GM18517 (cell line): ENCODE measurements at regions not wholly inside any gene's neighbourhood (a gene's known extent, or its start where the extent isn't known, plus 50 kb on each side); places are given as distances from the start of the nearest gene placed in this dataset.

ENCODE experiments used
- ATAC-seq: cut with Tn5 transposase; IDR thresholded peaks from one replicate; pipeline ENCODE4 v1.9.1; 2021; ENCODE audit warnings: mild to moderate bottlenecking, moderate library complexity; ENCODE audit not compliant: unreplicated experiment

DNA sequence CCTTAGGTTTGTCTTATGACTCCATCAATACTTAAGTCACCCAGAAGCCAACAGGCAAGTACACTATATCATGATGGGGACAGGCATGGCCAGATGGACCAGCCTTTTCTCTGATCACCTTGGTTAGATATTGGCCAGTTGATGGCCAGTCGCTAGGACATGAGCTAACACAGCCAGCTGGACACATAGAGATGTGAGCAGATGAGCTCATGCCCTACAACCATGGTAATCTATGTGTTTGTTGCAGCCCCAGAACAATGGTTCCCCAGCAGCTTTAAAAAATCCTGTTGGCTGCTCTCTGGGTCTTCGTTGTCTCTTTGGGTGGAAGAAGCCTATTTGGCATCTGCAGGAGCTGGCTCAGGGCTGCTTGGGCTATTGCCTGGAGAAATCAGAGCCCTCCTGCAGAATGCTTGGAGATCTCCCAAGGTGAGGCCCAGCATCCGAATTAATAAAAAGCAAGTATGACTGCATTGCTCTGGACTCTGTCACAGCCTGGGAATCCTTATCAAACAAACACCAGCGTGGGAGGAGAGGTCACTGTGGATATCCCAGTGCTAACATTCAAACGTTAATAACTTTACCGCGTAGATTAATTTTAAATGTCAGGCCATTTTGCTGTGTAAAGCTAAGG, 62.3 kb upstream of the KLHL29 start:
- ATAC-seq = no peak

DNA sequence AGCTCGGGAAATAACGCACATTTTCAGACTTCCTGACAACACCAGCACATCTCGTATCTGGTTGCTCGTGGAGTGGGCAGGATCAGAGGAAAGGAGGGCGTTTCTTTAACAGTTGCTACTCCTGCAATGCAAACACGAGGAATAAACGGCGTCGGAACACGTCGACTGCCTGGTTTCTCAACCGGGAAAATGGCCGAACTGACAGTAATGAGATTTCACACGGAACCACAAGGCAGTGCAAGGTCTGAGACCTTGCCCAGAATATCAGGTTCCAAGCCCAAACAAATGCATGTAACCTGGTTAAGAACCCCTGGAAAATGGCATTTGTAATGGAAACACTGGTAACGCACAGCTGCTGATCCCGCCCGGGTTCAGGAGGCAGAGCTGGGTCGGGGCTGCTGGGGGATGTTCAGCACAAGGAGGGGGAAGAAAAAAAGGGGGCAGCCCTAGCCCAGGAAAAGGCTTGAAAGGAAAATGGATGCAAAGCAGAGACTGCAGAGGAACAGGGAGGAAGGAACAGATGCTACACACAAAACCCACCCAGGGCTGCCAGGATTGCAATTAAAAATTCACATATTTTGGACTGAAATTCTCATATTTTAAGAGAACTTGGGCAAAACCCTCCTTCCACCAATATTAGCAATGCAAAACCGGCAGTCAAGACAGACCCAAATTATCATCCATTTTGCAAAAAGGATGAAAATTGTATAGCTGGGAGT, 61.6 kb upstream of the KLHL29 start:
- no peak for ATAC-seq

DNA sequence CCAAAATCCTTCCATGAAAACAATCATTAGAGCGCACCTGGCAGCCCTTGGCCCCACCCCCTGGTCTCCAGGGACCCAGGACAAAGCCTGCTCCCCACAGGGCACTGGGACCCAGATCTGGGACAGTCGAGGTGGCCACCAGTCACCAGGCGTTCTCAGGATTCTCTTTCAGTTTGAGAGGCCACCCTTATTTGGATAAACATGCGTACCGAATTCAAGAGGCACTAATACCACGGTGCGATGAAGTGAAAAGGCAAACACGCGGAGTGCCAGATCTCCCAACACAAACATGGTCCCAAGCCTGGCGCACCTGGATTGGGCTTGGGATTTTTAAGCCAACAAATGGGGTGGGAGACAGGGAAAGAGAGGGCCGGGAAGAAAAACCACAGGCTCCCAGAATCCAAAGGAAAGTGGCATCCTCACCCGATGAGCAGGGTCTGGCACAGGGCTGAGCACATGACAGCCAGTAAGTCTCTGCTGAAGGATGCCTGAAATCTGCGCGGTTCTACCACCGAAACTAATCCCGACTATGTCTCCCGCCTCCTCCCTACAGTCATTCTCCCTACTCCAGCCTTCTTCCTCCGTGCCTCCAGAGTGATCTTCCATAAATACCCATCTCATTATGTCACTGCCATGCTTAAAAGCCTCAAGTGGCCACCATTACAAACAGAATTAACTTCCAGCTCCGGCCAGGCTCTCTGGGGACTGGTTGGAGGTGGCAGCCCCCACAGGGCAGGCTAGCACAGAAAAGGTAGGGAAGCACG, 60.9 kb upstream of the KLHL29 start:
- no peak for ATAC-seq

GRCh38 chr2:23326330-23326729, 58.6 kb upstream of the KLHL29 start:
- no peak for ATAC-seq

- ATAC-seq = no peak
Observed at GRCh38 chr2:23327416-23327815, 57.6 kb upstream of the KLHL29 start.

DNA sequence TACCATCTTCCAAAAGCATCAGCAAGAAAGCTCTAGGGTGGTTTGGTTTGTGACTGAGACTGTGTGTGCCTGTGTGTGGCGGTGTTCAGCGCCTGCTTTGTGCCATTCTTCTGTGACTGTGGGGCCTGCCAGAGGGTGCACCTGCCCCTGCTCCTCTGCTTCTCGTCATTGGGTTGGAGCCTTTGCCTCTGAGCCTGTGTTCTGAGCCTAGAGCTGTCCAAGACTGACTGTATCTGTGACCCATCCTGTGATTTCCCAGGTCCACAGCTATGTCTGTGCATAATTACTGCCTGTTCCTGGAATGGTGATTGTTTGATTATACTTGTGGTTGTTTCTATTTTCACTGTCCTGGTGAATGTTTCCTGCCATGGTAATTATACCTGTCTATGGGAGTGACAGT, 57.1 kb upstream of the KLHL29 start:
- ATAC-seq = no peak

DNA sequence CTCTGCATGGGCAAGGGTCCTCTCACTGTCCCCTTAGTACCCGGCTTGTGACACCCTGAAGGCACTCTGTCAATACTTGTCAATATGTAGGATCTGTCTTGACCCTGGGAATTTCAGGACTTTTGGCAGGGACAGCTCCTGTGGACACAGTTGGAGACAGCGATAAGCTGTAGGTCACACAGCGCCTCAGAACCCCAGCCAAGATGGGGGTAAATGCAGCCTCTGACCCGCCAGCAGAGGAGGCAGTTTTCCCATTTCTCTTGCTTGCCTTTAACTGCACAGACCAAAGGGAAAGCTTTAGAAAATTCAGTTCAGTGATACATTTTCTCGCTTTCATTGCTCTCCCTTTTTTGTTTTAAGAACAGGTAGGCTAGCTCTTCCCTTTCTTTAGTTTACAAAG, 54.8 kb upstream of the KLHL29 start:
- no peak for ATAC-seq
